ENCODE measurements at regions not wholly inside any gene's neighbourhood (a gene's known extent, or its start where the extent isn't known, plus 50 kb on each side); places are given as distances from the start of the nearest gene placed in this dataset.

DNA sequence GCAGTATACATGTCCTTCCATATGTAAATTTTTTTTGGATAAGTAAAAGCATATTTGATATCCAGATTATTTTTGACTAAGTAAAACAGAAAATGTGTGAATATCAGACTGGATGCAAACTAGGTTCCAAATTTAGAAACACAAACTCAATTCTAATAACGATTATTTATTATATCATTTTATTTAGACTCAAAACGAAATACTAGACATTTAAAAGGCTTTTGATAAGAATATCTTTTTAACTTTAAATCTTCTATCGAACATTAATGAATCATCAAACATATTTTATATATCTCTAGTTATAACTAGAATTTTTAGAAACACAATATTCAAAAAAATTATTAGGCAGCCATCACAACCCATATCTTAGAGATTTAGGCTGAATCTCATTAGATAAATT lies 195.2 kb upstream of the KCND2 start:
- Mint-ChIP-seq H3K27me3 (ENCODE audit: insufficient read depth, low read depth, poor library complexity) (peaks cover 4% of the 10 kb centered on the region), H3K4me3 (no peak overlapping the region), H3K9me3 (no peaks in the 10 kb centered on the region; the same call in 2 of the 3 replicates), H3K36me3 (ENCODE audit: low read depth) (no peaks in the 10 kb centered on the region), H3K4me1 (no peaks in the 10 kb centered on the region), H3K27ac (no peak overlapping the region)
- DNase-seq (ENCODE audit: low spot score) (no peak), ATAC-seq (no peak)
- no peaks in the 10 kb centered on the region for H3K9me2 ChIP-seq (ENCODE audit: insufficient read depth)
- no peak overlapping the region for H3K4me2 ChIP-seq
- H3K27ac ChIP-seq (ENCODE audit: low read depth) = no peak overlapping the region
- TF ChIP-seq EZH2phosphoT487 (IDR thresholded peaks at IDR 0.05; ENCODE audit: unreplicated experiment) (no peak), ZNF114 (CRISPR knock-in tag; IDR thresholded peaks at IDR 0.05) (no peak), EZH2 (IDR thresholded peaks at IDR 0.05; ENCODE audit: low read depth, unreplicated experiment) (no peak)
- TF ChIP-seq, protein P1, sequence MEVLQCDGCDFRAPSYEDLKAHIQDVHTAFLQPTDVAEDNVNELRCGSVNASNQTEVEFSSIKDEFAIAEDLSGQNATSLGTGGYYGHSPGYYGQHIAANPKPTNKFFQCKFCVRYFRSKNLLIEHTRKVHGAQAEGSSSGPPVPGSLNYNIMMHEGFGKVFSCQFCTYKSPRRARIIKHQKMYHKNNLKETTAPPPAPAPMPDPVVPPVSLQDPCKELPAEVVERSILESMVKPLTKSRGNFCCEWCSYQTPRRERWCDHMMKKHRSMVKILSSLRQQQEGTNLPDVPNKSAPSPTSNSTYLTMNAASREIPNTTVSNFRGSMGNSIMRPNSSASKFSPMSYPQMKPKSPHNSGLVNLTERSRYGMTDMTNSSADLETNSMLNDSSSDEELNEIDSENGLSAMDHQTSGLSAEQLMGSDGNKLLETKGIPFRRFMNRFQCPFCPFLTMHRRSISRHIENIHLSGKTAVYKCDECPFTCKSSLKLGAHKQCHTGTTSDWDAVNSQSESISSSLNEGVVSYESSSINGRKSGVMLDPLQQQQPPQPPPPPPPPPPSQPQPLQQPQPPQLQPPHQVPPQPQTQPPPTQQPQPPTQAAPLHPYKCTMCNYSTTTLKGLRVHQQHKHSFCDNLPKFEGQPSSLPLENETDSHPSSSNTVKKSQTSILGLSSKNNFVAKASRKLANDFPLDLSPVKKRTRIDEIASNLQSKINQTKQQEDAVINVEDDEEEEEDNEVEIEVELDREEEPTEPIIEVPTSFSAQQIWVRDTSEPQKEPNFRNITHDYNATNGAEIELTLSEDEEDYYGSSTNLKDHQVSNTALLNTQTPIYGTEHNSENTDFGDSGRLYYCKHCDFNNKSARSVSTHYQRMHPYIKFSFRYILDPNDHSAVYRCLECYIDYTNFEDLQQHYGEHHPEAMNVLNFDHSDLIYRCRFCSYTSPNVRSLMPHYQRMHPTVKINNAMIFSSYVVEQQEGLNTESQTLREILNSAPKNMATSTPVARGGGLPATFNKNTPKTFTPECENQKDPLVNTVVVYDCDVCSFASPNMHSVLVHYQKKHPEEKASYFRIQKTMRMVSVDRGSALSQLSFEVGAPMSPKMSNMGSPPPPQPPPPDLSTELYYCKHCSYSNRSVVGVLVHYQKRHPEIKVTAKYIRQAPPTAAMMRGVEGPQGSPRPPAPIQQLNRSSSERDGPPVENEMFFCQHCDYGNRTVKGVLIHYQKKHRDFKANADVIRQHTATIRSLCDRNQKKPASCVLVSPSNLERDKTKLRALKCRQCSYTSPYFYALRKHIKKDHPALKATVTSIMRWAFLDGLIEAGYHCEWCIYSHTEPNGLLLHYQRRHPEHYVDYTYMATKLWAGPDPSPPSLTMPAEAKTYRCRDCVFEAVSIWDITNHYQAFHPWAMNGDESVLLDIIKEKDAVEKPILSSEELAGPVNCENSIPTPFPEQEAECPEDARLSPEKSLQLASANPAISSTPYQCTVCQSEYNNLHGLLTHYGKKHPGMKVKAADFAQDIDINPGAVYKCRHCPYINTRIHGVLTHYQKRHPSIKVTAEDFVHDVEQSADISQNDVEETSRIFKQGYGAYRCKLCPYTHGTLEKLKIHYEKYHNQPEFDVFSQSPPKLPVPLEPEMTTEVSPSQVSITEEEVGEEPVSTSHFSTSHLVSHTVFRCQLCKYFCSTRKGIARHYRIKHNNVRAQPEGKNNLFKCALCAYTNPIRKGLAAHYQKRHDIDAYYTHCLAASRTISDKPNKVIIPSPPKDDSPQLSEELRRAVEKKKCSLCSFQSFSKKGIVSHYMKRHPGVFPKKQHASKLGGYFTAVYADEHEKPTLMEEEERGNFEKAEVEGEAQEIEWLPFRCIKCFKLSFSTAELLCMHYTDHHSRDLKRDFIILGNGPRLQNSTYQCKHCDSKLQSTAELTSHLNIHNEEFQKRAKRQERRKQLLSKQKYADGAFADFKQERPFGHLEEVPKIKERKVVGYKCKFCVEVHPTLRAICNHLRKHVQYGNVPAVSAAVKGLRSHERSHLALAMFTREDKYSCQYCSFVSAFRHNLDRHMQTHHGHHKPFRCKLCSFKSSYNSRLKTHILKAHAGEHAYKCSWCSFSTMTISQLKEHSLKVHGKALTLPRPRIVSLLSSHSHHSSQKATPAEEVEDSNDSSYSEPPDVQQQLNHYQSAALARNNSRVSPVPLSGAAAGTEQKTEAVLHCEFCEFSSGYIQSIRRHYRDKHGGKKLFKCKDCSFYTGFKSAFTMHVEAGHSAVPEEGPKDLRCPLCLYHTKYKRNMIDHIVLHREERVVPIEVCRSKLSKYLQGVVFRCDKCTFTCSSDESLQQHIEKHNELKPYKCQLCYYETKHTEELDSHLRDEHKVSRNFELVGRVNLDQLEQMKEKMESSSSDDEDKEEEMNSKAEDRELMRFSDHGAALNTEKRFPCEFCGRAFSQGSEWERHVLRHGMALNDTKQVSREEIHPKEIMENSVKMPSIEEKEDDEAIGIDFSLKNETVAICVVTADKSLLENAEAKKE (CRISPR knock-in tag; IDR thresholded peaks at IDR 0.05) = no peak
- TF ChIP-seq, protein P2, sequence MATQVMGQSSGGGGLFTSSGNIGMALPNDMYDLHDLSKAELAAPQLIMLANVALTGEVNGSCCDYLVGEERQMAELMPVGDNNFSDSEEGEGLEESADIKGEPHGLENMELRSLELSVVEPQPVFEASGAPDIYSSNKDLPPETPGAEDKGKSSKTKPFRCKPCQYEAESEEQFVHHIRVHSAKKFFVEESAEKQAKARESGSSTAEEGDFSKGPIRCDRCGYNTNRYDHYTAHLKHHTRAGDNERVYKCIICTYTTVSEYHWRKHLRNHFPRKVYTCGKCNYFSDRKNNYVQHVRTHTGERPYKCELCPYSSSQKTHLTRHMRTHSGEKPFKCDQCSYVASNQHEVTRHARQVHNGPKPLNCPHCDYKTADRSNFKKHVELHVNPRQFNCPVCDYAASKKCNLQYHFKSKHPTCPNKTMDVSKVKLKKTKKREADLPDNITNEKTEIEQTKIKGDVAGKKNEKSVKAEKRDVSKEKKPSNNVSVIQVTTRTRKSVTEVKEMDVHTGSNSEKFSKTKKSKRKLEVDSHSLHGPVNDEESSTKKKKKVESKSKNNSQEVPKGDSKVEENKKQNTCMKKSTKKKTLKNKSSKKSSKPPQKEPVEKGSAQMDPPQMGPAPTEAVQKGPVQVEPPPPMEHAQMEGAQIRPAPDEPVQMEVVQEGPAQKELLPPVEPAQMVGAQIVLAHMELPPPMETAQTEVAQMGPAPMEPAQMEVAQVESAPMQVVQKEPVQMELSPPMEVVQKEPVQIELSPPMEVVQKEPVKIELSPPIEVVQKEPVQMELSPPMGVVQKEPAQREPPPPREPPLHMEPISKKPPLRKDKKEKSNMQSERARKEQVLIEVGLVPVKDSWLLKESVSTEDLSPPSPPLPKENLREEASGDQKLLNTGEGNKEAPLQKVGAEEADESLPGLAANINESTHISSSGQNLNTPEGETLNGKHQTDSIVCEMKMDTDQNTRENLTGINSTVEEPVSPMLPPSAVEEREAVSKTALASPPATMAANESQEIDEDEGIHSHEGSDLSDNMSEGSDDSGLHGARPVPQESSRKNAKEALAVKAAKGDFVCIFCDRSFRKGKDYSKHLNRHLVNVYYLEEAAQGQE (IDR thresholded peaks at IDR 0.05; ENCODE audit: unreplicated experiment) = no peak
- H2AFZ ChIP-seq = no peak overlapping the region
- no peaks in the 10 kb centered on the region for H3F3A ChIP-seq (replicated peaks; ENCODE audit: low read depth)
- no peak overlapping the region for H3K4me3 ChIP-seq
- H4K20me1 ChIP-seq (replicated peaks; ENCODE audit: insufficient read depth) = no peaks in the 10 kb centered on the region
- H3K36me3 ChIP-seq (ENCODE audit: insufficient read depth) = no peaks in the 10 kb centered on the region
- no peaks in the 10 kb centered on the region for H3K4me1 ChIP-seq (ENCODE audit: insufficient read depth)
- no peaks in the 10 kb centered on the region for H3K79me2 ChIP-seq (replicated peaks; ENCODE audit: insufficient read depth)
- H3K27me3 ChIP-seq (ENCODE audit: insufficient read depth) = no peaks in the 10 kb centered on the region

Data from GM23338 (cell line).